GM13976 (cell line): ENCODE measurements at regions not wholly inside any gene's neighbourhood (a gene's known extent, or its start where the extent isn't known, plus 50 kb on each side); places are given as distances from the start of the nearest gene placed in this dataset.

Source experiments
- DNase-seq: peaks from one replicate; pipeline ENCODE4 v3.0.0; 2012; ENCODE audit warnings: low spot score
- CTCF ChIP-seq: IDR thresholded peaks from 2 replicates; pipeline ENCODE4 v1.5.1; 2012; ENCODE audit warnings: borderline replicate concordance, mild to moderate bottlenecking; ENCODE audit not compliant: insufficient read depth; ENCODE audit errors: extremely low read depth, missing control alignments, control extremely low read depth
- in situ Hi-C: fragments of 300-500 bp; cut with MboI; formaldehyde crosslinking; loops from one replicate; pipeline ENCODE4 v1.12.0; 2022; ENCODE audit warnings: low sequenced_read_pairs, mixed read lengths, inconsistent platforms; ENCODE audit not compliant: unreplicated experiment

- no peak for TF ChIP-seq CTCF
- in situ Hi-C loops: no loop called here
- no peak for DNase-seq
Observed at GRCh38 chr18:78595453-78595852, 384.2 kb upstream of the SALL3 start.

GRCh38 chr18:78595924-78596573 is 383.6 kb upstream of the SALL3 start:
- in situ Hi-C loops: no loop called here
- no peak for DNase-seq
- TF ChIP-seq CTCF: no peak

DNA sequence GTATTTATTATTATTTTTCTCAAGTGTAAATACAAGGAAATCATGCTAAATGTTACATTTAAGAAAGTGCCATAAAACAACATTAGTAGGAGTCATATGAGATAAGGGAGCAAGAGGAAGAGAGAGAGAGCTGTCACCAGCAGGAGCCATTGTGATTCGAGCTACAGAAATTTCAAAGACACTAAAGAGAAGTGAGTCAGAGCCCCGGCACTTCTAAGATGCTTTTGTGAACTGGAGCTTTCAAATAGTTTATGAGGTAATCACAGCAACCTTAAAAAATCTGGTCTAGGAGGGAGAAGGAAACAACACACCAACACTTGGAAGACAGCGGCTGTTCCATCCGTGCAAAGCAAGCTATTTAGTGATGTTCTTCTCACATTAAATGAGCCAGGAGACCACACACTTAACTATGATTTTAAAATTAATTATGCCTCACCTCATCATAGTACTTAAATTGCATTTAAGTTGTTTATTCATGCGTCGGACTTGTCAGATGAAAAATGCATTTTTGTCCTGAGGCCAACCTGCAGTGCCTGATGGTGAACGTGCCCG is 382.7 kb upstream of the SALL3 start:
- in situ Hi-C loops: no loop called here

GRCh38 chr18:78601349-78601748 is 378.3 kb upstream of the SALL3 start:
- TF ChIP-seq CTCF: no peak
- no peak for DNase-seq
- in situ Hi-C loops: no loop called here

More for the DNA sequence above, 382.7 kb upstream of the SALL3 start:
- DNase-seq: no peak
- TF ChIP-seq CTCF: no peak

GRCh38 chr18:78601923-78602322 is 377.7 kb upstream of the SALL3 start:
- no peak for DNase-seq
- in situ Hi-C loops: no loop called here
- TF ChIP-seq CTCF: no peak

DNA sequence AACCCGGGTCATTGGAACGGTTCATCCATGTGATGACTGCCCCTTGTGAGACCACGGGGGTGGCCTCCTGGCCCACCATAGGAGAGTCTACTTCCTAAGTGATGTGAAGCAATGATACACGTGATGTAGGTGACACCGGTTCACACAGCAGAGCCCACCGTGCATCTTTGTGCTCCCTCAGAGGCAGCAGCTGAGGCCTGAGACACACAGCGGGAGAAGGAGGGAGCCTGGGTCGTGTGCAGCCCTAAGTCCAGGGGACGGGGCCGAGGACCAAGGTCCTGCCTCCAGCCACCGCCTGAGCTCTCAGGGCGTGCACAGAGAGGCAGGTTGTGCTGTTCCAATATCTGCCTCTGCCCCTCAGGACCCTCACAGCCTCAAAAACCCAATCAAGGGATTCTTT is 377.2 kb upstream of the SALL3 start:
- in situ Hi-C loops: no loop called here
- TF ChIP-seq CTCF: no peak
- DNase-seq: no peak
